ENCODE measurements at regions not wholly inside any gene's neighbourhood (a gene's known extent, or its start where the extent isn't known, plus 50 kb on each side); places are given as distances from the start of the nearest gene placed in this dataset.
"Not testable (repeated sequence)": the region's sequence is repeated elsewhere in the genome, so short reads cannot be mapped to it uniquely, and the experiment has no call there.

- Histone ChIP-seq H3K36me3 (ENCODE audit: control insufficient read depth, insufficient read depth, low read length) (no peaks in the 10 kb centered on the region), H3K27me3 (replicated peaks; ENCODE audit: control insufficient read depth, insufficient read depth, low read length) (no peaks in the 10 kb centered on the region), H3K4me3 (replicated peaks; ENCODE audit: low read depth, low read length) (no peak overlapping the region)
- no peak for DNase-seq (ENCODE audit: extremely low read depth, insufficient read length)
- TF ChIP-seq, protein P1, sequence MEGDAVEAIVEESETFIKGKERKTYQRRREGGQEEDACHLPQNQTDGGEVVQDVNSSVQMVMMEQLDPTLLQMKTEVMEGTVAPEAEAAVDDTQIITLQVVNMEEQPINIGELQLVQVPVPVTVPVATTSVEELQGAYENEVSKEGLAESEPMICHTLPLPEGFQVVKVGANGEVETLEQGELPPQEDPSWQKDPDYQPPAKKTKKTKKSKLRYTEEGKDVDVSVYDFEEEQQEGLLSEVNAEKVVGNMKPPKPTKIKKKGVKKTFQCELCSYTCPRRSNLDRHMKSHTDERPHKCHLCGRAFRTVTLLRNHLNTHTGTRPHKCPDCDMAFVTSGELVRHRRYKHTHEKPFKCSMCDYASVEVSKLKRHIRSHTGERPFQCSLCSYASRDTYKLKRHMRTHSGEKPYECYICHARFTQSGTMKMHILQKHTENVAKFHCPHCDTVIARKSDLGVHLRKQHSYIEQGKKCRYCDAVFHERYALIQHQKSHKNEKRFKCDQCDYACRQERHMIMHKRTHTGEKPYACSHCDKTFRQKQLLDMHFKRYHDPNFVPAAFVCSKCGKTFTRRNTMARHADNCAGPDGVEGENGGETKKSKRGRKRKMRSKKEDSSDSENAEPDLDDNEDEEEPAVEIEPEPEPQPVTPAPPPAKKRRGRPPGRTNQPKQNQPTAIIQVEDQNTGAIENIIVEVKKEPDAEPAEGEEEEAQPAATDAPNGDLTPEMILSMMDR (IDR thresholded peaks at IDR 0.05; ENCODE audit: insufficient read depth, low read length, poor library complexity, severe bottlenecking): no peak
Measured at GRCh38 chr18:35811896-35812295, 160.6 kb upstream of the RMP24 start.

GRCh38 chr18:35815011-35815410, 157.5 kb upstream of the RMP24 start:
- not testable (repeated sequence) for H3K4me3 ChIP-seq (replicated peaks; ENCODE audit: low read depth, low read length); H3K27me3 ChIP-seq (replicated peaks; ENCODE audit: control insufficient read depth, insufficient read depth, low read length); DNase-seq (ENCODE audit: extremely low read depth, insufficient read length); H3K36me3 ChIP-seq (ENCODE audit: control insufficient read depth, insufficient read depth, low read length)

- H3K36me3 ChIP-seq (ENCODE audit: control insufficient read depth, insufficient read depth, low read length): no peaks in the 10 kb centered on the region
- no peak for DNase-seq (ENCODE audit: extremely low read depth, insufficient read length)
- no peak overlapping the region for H3K4me3 ChIP-seq (replicated peaks; ENCODE audit: low read depth, low read length)
- TF ChIP-seq, protein P1 (IDR thresholded peaks at IDR 0.05; ENCODE audit: insufficient read depth, low read length, poor library complexity, severe bottlenecking): no peak
- H3K27me3 ChIP-seq (replicated peaks; ENCODE audit: control insufficient read depth, insufficient read depth, low read length): no peaks in the 10 kb centered on the region; the same call in 1 of the 2 replicates
Measured at GRCh38 chr18:35816003-35816402, 156.5 kb upstream of the RMP24 start.

GRCh38 chr18:35817604-35818352, 154.7 kb upstream of the RMP24 start:
- H3K36me3 ChIP-seq (ENCODE audit: control insufficient read depth, insufficient read depth, low read length): no peaks in the 10 kb centered on the region
- no peaks in the 10 kb centered on the region; the same call in 1 of the 2 replicates for H3K27me3 ChIP-seq (replicated peaks; ENCODE audit: control insufficient read depth, insufficient read depth, low read length)
- TF ChIP-seq, protein P1 (IDR thresholded peaks at IDR 0.05; ENCODE audit: insufficient read depth, low read length, poor library complexity, severe bottlenecking): no peak
- no peak for DNase-seq (ENCODE audit: extremely low read depth, insufficient read length)
- H3K4me3 ChIP-seq (replicated peaks; ENCODE audit: low read depth, low read length): no peak overlapping the region

DNA sequence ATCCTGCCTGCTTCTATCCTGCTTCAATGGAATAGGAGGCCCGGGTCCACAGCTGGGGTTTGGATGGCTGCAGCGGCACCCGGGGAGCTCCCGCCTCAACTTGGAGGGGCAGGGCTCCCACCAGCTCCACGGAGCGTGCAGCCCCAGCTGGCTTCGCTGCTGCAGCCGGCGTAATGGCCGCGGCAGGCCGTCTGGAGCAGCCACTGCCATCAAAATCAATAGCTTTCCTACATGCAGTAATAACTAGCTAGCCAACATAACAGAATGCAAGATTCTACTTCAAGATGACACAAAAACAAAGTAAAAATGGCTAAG, 154.2 kb upstream of the RMP24 start:
- DNase-seq (ENCODE audit: extremely low read depth, insufficient read length): no peak
- H3K4me3 ChIP-seq (replicated peaks; ENCODE audit: low read depth, low read length): no peak overlapping the region
- TF ChIP-seq, protein P1 (IDR thresholded peaks at IDR 0.05; ENCODE audit: insufficient read depth, low read length, poor library complexity, severe bottlenecking): no peak
- H3K36me3 ChIP-seq (ENCODE audit: control insufficient read depth, insufficient read depth, low read length): no peaks in the 10 kb centered on the region
- H3K27me3 ChIP-seq (replicated peaks; ENCODE audit: control insufficient read depth, insufficient read depth, low read length): no peaks in the 10 kb centered on the region; the same call in 1 of the 2 replicates

GRCh38 chr18:35822413-35822812, 150.1 kb upstream of the RMP24 start:
- DNase-seq (ENCODE audit: extremely low read depth, insufficient read length): no peak
- Histone ChIP-seq H3K27me3 (replicated peaks; ENCODE audit: control insufficient read depth, insufficient read depth, low read length) (no peaks in the 10 kb centered on the region; the same call in 1 of the 2 replicates), H3K36me3 (ENCODE audit: control insufficient read depth, insufficient read depth, low read length) (no peaks in the 10 kb centered on the region), H3K4me3 (replicated peaks; ENCODE audit: low read depth, low read length) (no peak overlapping the region)
- TF ChIP-seq, protein P1 (IDR thresholded peaks at IDR 0.05; ENCODE audit: insufficient read depth, low read length, poor library complexity, severe bottlenecking): no peak
